GM18909 (cell line): ENCODE measurements at regions not wholly inside any gene's neighbourhood (a gene's known extent, or its start where the extent isn't known, plus 50 kb on each side); places are given as distances from the start of the nearest gene placed in this dataset.
"Not testable (repeated sequence)": the region's sequence is repeated elsewhere in the genome, so short reads cannot be mapped to it uniquely, and the experiment has no call there.

Source experiments
- ATAC-seq: cut with Tn5 transposase; IDR thresholded peaks from one replicate; pipeline ENCODE4 v1.9.1; 2021; ENCODE audit warnings: mild to moderate bottlenecking; ENCODE audit not compliant: unreplicated experiment, poor library complexity

DNA sequence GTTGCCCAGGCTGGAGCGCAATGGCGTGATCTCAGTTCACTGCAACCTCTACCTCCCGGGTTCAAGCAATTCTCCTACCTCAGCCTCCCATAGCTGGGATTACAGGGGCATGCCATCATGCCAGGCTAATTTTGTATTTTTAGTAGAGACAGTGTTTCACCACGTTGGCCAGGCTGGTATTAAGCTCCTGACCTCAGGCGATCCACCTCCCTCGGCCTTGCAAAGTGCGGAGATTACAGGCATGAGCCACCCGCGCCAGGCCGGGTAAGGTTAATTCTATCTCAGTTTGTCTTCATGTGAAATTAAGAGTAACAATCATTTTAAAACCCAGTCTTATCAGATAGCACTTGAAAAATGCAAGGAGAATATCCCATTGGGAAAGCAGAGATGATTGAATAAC lies 1681.7 kb upstream of the DDX18 start:
- ATAC-seq: no peak

DNA sequence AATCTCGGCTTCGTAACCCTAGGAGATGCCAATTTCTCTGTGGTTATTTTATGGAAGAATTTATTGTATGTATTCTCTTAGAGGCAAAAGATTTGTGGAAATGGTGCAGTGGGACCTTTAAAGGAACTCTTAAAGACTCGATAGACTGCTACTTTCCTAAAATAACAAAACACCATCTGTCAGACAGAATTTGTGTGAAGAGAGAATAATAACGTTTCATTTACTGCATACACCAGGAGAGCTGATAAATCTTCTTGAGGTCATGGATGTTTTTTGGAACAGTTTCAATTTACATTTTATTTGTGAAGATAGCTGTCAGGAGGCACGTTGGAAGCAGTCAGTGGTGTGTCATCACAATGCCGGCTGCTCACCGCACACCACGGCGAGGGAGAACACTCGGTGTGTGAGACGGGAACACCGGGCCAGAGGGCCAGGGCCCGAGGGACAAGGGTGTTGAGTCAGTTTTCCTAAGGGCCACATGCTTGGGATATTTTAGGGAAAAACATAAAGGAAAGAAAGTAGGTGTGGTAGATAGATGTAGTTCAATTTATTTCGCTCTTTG lies 1681.0 kb upstream of the DDX18 start:
- ATAC-seq: no peak

DNA sequence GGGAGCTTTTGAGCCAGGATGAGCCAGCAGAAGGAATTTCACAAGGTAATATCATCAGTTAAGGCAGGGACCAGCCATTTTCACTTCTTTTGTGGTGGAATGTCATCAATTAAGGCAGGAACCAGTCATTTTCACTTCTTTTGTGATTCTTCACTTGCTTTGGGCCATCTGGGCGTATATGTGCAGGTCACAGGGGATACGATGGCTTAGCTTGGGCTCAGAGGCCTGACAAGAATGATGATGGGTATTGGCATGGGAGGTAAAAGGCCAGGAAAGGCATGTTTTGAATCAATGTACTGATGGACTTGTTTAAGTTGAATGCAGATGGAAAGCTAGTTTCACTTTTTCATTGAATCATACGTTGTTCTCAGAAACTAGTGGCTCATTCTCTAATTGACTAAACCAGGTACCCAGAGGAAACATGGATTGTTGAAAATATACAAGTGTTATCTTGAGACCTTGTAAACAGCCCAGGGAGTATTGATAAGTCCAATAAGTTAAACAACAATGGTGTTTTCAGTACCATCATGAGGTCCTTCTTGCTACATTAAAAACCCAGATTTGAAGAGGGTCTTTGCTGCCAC lies 1672.5 kb upstream of the DDX18 start:
- ATAC-seq: no peak

DNA sequence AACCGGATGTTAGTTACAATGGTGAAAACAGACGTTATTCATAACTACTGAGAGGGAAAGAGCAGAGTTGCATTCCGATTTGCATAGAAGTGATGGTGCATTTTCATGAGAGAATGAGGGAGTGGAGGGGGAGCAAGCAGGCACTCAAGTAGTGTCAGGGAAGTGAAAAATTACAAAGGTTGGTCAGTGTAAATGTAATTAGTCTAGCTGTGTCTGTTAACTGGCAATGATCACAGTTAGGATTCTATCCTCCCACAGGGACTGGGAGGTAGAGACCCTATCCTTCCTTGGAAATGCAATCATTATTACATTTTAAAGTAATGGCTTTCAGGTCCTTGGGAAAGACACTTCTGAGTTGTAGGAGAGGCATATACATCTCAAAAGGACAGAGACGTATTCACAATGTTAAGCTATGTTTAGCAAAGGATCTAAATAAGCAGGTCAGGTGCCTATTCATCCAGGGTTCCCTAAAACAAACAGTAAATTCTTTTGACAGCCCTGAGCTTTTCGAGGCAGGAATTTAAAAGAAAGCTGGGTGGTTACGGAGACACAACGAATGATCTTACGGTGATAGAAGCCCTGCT lies 1671.8 kb upstream of the DDX18 start:
- ATAC-seq: no peak

DNA sequence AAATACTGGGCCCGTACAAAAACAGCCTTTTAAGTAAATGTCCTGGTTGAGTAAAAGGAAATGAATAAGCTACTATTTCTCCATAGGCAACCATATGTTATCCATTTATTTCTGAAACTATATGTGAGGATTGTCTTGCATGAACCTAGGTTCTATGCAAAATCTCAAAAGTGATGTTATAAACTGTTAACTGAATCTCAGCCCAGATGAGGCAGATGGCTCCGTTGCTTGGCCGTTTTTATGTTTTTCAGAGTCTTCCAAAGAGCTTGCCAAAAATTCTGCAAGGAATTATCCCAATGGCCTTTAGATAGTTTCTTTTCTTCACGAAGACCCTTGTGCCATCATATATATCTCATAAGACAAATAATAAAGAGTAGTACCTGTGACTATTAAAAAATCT lies 1669.5 kb upstream of the DDX18 start:
- no peak for ATAC-seq

DNA sequence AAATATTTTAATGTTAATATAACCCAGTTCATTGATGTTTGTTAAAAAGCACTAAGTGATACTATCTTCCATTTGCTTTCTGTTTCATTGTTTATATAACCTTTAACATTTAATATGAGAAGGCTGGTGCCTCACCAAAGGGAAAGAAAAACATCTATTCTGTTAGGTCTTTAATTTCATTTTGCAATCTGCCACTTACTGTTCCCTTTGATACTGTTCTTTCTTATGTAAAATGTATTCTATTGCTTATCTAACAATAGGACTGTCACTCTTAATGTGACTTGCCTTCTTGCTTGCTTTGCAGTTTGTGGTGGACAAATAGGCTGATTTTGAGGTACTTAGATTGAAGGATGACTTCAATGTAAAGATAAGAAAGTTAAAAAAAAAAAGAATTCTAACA lies 1666.1 kb upstream of the DDX18 start:
- no peak for ATAC-seq

DNA sequence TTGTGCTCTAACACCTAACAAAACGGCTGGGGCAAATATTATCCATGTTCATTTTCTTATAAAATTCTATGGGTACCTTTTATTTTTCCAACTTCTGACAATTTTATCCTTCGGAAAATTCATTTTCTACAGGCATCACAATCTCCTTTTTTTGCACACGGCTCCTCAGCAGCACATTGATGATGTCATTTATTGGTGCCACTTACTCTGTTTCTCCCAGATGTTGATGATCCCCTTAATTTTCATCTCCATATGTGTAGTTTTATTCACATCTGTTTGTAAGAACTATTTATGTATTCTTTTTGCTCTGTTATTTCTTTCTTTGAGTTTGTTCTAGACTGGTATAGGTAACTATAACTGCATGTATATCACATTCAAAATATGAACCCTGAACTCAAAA lies 1660.8 kb upstream of the DDX18 start:
- no peak for ATAC-seq

DNA sequence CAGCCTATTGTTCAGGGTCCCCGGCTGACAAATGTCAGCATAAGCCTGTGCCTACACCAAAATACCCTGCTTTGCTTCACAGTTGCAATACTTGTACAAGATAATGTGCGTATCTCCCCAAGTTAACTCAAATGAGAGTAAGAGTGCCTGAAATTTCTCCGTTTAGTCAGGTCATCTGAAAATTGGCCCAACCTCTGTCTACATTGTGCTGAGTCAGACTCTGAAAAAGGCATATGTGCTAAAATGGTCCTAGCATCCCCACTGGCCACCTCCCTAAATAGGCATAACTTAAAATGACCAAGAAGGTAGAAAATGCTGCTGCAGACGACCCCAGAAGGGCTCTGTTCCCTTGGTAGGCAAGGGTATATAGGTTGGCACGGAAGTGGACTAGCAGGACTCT lies 1653.8 kb upstream of the DDX18 start:
- ATAC-seq: no peak

DNA sequence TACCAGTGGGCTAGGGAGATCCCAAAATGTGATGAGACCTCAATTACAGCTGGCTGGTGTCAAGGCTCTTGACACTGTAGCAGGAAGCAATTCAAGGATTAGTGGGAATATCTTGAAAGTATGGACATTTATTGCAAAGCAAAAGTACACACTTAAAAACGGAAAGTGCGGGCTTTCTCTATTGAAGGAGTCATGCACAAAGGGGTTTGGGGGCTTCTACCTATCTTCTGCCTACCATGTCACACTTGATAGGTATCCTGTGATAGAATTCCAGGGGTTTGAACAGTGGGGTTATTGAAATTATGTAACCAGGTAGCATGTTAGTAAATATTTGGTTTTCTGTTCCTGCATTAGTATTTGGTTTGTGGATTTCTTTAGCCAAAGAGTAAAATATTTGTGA lies 1652.1 kb upstream of the DDX18 start:
- ATAC-seq: no peak

DNA sequence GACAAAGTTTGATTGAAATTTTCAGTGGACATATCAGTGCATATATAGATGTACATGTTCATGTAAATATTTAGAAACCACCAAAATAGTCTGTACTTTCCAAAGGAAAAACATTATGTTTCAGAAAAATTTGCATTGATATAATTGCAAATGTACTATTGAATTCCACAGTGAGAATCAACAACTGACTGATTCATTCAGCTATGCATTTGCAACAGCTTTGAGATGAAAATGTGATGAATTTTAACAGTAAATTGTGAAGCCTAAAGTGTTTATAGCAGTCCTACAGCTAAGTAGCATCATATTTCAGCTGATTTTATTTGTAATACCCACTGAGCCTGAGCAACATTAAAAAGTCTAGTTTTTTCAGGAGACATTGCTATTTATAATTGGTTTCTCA lies 1647.4 kb upstream of the DDX18 start:
- ATAC-seq: no peak

DNA sequence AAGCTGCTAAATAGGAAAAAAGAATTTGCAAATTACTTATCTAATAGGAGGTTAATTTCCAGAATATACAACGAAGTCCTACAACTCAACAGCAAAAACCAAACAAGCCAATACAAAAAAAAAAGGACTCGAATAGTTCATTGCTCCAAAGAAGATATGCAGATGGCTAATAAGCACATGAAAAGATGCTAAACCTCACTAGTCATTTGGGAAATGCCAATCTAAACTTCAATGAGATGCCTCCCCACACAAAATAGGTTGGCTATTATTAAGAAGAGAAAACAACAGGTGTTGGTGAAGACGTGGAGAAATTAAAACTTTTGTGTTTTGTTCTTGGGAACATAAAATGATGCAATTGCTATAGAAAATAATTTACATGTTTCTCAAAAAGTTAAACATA lies 1634.4 kb upstream of the DDX18 start:
- ATAC-seq: no peak

DNA sequence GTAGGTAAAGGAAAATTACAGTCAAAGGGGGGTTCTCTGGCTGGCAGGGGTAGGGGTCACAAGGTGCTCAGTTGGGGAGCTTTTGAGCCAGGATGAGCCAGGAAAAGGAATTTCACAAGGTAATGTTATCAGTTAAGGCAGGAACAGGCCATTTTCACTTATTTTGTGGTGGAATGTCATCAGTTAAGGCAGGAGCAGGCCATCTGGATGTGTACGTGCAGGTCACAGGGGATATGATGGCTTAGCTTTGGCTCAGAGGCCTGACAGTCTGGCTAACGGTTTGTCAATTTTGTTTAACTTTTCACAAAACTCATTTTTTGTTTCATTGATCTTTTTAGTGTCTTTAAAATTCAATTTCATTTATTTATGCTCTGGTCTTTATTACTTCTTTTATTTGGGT lies 1623.8 kb upstream of the DDX18 start:
- ATAC-seq: not testable (repeated sequence)

DNA sequence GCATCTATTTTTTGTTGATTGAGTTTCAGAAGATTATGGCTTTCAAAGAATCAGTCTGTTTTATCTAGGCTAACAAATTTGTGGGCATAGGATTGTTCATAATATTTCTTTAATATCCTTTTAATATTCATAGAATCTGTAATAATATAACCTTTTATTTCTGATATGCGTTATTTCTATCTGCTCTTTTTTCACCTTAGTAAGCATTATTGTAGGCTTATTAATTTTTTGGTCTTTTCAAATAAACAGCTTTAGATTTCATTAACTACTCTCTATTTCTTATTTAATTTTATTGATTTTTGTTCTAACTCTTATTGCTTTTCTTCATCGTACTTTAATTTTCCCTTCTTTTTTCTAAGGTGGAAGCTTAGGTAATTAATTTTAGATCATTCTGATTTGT lies 1614.4 kb upstream of the DDX18 start:
- no peak for ATAC-seq

DNA sequence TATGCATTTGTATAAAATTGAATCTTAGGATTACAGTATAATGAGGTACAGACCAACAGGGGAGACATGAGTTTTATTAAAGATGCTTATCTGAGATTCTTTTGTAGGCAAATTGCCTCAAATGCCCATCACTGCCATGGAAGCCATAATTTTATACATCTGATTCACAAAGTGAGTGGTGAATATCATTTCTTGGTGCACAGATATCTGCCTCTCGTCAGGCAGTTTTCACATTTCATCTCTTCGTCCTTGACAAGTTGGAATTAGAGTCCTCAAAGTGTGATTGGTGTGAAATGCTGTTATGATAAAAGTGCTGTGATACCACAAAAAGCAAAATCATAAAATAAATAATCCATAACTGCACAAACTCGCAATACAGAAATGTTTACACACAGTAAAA lies 1602.8 kb upstream of the DDX18 start:
- ATAC-seq: no peak

DNA sequence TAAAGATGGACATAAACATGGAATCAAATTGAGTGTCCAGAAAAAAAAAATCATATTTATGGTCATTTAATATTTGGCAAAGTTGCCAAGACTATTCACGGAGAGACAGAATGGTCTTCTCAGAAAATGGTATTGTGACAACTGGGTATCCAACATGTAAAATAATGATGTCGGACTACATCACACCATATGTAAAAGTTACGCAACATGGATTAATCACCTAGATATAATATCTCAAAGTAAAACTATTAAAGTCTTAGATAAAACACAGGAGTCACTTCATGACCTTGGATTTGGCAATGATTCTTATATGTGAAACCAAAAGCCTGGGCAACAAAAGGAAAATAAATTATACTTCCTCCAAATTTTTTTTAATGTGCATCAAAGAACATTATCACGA lies 1591.7 kb upstream of the DDX18 start:
- no peak for ATAC-seq

DNA sequence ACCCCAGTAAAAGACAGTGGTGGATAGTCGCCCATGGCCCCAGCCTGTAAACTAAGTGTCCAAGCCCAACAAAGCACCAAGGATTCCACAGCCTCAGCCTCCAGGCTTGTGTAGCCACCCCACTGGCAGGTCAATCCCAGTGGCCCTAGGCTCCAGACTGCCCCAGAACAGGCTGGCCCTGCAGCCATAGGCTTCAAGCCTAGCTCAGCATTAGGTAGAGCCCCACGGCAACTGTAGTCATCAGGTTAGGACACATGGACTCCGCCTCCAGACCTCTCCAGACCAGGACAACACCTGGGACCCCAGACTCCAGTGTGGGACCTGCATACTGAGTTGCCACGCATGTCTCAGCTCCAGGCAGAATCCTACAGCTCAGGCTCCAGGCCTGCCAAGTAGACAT lies 1590.6 kb upstream of the DDX18 start:
- ATAC-seq: no peak

DNA sequence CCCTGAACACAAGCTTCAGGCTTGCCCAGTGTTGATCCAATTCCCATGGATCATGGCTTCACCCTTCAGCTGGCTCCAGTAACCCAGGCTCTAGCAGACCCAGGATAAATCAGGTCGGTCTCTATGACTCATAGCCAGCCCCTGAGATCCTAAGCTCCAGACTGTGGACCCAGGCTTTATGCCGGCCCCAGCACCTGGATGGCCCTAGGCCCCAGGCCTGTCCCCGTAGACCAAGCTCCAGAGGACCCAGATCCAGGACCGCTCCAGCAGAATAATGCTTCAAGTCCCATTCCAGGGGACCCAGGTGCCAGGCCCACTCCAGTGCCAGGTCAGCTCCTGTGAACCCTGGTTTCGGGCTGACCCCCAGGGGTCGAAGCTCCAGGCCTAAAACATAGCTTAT lies 1589.9 kb upstream of the DDX18 start:
- no peak for ATAC-seq

DNA sequence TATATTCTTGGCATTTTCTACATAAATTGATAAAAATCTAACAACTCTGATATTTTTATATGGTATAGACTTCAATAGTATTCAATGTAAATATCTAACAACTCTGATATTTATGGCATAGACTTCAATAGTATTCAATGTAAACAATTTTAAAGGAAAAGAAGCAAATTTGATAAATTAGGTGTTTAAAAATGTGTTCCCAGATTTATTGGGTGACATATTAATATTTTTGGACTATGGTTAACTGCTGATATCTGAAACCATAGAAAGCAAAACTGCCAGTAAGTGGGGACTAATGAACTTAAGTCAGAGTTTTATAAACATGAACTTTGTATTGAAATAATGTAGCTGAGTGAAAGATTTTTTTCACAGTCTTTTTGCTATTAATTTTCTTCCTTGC lies 1576.0 kb upstream of the DDX18 start:
- no peak for ATAC-seq

DNA sequence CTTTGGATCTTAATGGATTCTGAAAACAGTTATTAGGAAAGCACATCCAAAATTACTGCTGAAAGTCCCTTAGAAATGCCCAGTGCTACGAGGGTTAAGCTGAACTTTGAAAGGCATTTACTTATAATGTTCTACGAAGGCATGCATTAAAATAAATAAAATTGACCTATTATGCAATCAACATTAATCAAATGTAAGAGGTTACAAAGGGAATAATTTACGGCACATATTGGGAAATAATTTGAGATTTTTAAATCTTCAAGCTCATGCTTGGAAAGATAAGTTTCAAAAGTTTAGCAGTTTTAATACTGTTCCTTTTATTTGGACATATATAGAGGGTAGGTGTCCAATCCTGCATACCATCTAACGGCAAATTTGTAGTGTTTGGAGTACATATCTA lies 1564.1 kb upstream of the DDX18 start:
- ATAC-seq: no peak

DNA sequence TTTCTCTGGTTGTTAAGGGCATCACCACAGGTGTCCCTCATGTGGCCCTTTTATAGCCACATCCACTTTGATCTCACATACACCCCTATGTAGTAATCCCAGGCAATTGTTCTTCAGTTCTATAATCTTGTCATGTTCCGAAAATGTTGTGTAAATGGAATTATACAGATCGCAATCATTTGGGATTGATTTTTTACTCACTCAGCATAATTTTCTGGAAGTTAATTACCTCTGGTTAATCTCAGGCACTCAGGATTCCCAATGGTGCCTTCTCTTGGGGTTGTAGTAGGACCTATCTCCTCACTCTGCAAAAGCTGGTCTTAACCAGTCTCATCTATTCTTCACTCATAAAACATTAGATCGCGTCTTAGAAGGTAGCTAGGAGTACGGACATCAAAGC lies 1549.6 kb upstream of the DDX18 start:
- no peak for ATAC-seq

DNA sequence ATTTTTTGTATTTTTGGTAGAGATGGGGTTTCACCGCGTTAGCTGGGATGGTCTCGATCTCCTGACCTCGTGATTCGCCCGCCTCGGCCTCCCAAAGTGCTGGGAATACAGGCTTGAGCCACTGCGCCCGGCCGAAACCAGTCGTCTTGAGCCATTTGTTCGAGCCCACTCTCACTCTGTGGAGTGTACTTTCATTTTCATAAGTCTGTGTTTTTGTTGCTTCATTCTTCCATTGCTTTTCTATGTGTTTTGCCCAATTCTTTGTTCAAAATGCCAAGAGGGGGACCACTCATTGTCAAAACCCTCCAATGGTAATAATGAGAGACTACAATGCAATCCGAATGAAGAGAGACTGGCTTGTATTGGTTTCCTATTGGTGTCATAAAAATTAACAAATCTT lies 1545.5 kb upstream of the DDX18 start:
- ATAC-seq: no peak

DNA sequence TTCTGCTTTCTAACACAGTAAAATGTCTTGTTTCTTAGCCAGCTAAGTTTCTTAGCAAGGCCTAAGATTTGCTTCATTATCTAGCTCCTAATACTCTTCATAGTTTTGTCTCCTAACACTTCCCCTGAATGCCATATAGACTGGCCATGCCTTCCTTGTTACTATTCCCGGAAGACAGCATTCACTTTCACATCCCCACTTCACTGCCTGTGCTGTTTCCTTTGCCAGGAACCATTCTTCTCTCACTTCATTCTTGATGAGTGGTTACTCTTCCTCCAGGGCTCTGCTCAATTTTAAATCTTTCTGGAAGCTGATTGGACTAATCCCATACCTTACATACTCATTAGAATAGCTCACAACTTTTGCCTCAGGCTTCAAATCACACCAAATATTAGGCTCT lies 1510.2 kb upstream of the DDX18 start:
- no peak for ATAC-seq
